Keratinocyte (primary cell): ENCODE measurements at regions not wholly inside any gene's neighbourhood (a gene's known extent, or its start where the extent isn't known, plus 50 kb on each side); places are given as distances from the start of the nearest gene placed in this dataset.
"Not testable (repeated sequence)": the region's sequence is repeated elsewhere in the genome, so short reads cannot be mapped to it uniquely, and the experiment has no call there.

ENCODE experiments used
- EZH2 ChIP-seq: IDR thresholded peaks from one replicate; pipeline ENCODE4 v1.6.1; 2012; ENCODE audit warnings: inconsistent platforms, mild to moderate bottlenecking, low read length, moderate library complexity
- TF ChIP-seq, protein P1 (sequence below), 3 experiments: IDR thresholded peaks in 1 of 3; conservative IDR thresholded peaks in 1 of 3; optimal IDR thresholded peaks in 1 of 3; 2 replicates in 2 of 3; 3 replicates in 1 of 3; pipeline versions ENCODE3 to v1.5.1; 2011; ENCODE audit warnings: low read length in 3 of 3, mild to moderate bottlenecking in 3 of 3, moderate library complexity in 2 of 3, control low read depth in 1 of 3, inconsistent platforms in 1 of 3; ENCODE audit not compliant: insufficient read depth in 2 of 3; ENCODE audit errors: extremely low read depth in 1 of 3

DNA sequence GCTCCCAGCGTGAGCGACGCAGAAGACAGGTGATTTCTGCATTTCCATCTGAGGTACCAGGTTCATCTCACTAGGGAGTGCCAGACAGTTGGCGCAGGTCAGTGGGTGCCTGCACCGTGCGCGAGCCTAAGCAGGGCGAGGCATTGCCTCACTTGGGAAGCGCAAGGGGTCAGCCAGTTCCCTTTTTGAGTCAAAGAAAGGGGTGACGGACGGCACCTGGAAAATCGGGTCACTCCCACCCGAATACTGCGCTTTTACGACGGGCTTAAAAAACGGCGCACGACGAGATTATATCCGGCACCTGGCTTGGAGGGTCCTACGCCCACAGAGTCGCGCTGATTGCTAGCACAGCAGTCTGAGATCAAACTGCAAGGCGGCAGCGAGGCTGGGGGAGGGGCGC lies 915.9 kb upstream of the FBXO33 start:
- TF ChIP-seq, protein P1, sequence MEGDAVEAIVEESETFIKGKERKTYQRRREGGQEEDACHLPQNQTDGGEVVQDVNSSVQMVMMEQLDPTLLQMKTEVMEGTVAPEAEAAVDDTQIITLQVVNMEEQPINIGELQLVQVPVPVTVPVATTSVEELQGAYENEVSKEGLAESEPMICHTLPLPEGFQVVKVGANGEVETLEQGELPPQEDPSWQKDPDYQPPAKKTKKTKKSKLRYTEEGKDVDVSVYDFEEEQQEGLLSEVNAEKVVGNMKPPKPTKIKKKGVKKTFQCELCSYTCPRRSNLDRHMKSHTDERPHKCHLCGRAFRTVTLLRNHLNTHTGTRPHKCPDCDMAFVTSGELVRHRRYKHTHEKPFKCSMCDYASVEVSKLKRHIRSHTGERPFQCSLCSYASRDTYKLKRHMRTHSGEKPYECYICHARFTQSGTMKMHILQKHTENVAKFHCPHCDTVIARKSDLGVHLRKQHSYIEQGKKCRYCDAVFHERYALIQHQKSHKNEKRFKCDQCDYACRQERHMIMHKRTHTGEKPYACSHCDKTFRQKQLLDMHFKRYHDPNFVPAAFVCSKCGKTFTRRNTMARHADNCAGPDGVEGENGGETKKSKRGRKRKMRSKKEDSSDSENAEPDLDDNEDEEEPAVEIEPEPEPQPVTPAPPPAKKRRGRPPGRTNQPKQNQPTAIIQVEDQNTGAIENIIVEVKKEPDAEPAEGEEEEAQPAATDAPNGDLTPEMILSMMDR (optimal IDR thresholded peaks at IDR 0.05 in 1 of 3, IDR thresholded peaks at IDR 0.05 in 1 of 3, conservative IDR thresholded peaks at IDR 0.05 in 1 of 3; ENCODE audit: extremely low read depth in 1 of 3, insufficient read depth in 2 of 3, low read length in 3 of 3): not testable (repeated sequence)
- not testable (repeated sequence) for TF ChIP-seq EZH2
